GM18951 (cell line): ENCODE measurements at regions not wholly inside any gene's neighbourhood (a gene's known extent, or its start where the extent isn't known, plus 50 kb on each side); places are given as distances from the start of the nearest gene placed in this dataset.

Source experiments
- POLR2A ChIP-seq: IDR thresholded peaks from 4 replicates; pipeline ENCODE4 v1.6.1; 2011; ENCODE audit warnings: mild to moderate bottlenecking; ENCODE audit not compliant: insufficient read length, insufficient read depth; ENCODE audit errors: extremely low read depth
- in situ Hi-C: fragments of 300-500 bp; cut with MboI; formaldehyde crosslinking; loops from one replicate; pipeline ENCODE4 v1.12.0; 2022; ENCODE audit warnings: low sequenced_read_pairs, mixed read lengths, inconsistent platforms; ENCODE audit not compliant: unreplicated experiment

DNA sequence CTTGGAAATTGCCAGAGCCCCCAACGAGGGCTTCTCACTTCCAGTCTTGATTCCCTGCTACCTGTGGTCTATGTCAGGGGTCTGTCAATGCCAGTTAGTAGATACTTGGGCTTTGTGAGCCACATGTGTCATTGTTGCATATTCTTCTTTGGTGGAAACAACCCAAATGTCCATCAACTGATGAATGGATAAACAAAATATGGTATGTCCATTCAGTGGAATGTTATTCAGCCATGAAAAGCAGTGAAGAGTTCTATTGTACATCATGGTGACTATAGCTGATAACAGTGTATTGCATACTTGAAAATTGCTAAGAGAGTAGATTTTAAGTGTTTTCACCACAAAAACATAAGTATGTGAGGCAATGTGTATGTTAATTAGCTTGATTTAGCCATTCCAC, 288.1 kb downstream of the RPLP1 start:
- TF ChIP-seq POLR2A = no peak
- in situ Hi-C loops = loop anchor here (25.0 kb wide), 1 partner anchor 347 kb away; the partner anchor contains the start of gene TLE3

- TF ChIP-seq POLR2A = no peak
- in situ Hi-C loops = loop anchor here (25.0 kb wide), 1 partner anchor 345 kb away; the partner anchor contains the start of gene TLE3
These were observed 289.7 kb downstream of the RPLP1 start for GRCh38 chr15:69742361-69742760.

DNA sequence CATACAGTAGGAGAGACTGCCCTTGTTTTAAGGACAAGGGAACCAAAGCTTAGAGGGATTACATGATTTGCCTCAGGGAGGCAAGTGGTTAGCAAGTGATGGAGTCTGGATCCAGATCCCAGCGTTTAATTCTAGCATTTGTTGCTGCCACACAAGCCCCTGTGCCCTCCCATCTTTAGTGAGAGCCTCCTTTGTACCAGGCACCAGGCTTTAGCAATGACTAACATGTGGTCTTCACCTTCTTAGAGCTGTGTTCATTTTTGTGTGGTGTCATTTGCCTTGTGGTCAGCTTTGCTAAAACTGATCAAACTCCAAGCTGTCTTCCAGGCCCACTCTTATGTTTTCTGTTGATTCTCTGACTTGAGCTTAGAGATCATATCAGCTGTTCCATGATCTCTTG, 290.5 kb downstream of the RPLP1 start:
- in situ Hi-C loops = loop anchor here (25.0 kb wide), 1 partner anchor 344 kb away; the partner anchor contains the start of gene TLE3

DNA sequence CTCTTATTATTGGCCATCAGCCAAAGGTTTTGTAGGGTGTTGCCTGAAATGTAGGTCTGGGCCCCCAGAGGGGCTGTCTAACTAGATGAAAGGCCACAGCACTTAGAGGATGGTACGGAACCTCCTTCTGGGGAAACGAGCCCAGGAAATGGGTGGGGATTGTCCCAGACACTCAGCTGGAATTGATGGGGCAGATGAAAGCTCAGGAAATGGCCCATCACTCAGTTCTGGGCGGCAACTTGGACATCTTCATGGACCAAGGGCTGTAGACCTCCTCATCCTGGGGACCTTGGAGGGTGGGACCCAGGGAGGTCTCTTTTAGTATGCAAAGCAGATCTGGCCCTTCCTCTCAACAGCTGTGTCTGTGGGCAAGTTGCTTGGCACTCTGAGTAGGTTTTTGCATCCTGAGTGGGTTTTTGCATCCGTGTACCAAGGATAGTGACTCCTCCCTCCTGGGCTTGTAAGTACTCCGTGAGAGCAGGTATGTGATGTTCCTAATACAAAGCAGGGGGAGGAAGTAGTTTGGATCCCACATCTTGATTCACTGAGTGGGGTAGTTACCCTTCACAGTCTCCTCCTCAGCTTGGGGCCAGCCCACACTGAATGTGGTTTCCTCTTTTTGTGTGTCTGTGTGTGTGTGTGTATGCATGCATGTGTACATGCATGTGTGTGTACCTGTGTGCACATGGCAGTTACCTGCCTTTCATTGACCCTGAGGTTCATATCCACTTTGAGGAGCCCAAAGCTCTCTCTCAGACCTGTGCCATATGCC, 292.0 kb downstream of the RPLP1 start:
- in situ Hi-C loops = loop anchor here (25.0 kb wide), 1 partner anchor 343 kb away; the partner anchor contains the start of gene TLE3
- TF ChIP-seq POLR2A = no peak

More for the DNA sequence above, 290.5 kb downstream of the RPLP1 start:
- no peak for TF ChIP-seq POLR2A

- in situ Hi-C loops = loop anchor here (25.0 kb wide), 1 partner anchor 340 kb away; the partner anchor contains the start of gene TLE3
- no peak for TF ChIP-seq POLR2A
These were observed 294.6 kb downstream of the RPLP1 start for GRCh38 chr15:69747193-69747592.

- in situ Hi-C loops = loop anchor here (25.0 kb wide), 1 partner anchor 339 kb away; the partner anchor contains the start of gene TLE3
- no peak for TF ChIP-seq POLR2A
These were observed 295.5 kb downstream of the RPLP1 start for GRCh38 chr15:69748131-69748530.

DNA sequence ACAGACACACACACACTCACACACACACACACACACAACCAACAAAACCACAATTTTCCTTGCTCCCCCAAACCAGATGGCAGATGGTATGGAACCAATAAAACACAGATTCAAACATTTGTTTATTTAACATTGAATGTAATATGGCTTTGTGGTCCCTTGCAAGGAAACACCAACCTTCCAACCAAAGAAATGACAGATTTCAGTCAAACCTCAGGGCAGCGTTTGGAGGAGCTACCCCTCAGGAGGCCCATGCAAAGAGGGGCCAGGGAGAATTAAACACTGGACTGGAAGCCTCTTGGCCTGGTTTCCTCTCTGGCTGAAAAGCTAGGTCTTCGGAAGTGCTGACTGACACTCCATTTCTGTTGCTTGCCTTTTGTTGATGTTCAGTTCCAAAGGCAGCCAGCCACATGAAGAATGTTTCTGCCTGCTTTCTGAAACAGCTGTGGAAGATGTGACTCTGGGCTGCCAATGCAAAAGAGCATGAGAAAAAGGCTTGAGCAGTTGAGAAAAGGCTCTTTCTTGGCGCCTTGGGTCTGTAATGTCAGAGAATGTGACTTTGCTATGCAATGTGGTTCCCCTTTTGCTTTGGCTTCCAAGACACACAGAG, 296.1 kb downstream of the RPLP1 start:
- TF ChIP-seq POLR2A = no peak
- in situ Hi-C loops = loop anchor here (25.0 kb wide), 1 partner anchor 339 kb away; the partner anchor contains the start of gene TLE3

GRCh38 chr15:69749274-69749673, 296.7 kb downstream of the RPLP1 start:
- TF ChIP-seq POLR2A = no peak
- in situ Hi-C loops = loop anchor here (25.0 kb wide), 1 partner anchor 338 kb away; the partner anchor contains the start of gene TLE3

DNA sequence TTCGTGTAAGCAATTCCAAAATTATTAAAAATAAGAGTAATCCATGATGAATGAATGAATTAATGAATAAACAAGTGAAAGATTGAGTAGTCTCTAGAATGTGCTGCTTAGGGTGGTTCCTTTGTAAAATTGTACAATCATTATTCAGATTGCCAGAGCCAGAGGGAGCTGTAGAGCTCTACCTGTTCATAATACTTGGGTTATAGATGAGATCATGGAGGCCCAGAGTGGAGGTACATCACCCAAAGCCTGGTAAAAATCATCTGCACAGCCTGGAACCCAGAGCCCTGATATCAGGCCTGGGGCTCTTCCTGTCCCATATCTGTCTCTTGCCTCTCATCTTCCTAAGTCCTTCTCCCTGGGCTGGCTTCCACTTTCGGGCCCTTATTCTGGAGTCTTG, 297.2 kb downstream of the RPLP1 start:
- in situ Hi-C loops = loop anchor here (25.0 kb wide), 1 partner anchor 338 kb away; the partner anchor contains the start of gene TLE3

GRCh38 chr15:69750253-69750652, 297.6 kb downstream of the RPLP1 start:
- in situ Hi-C loops = no loop called here
- no peak for TF ChIP-seq POLR2A

More for the DNA sequence above, 297.2 kb downstream of the RPLP1 start:
- no peak for TF ChIP-seq POLR2A

DNA sequence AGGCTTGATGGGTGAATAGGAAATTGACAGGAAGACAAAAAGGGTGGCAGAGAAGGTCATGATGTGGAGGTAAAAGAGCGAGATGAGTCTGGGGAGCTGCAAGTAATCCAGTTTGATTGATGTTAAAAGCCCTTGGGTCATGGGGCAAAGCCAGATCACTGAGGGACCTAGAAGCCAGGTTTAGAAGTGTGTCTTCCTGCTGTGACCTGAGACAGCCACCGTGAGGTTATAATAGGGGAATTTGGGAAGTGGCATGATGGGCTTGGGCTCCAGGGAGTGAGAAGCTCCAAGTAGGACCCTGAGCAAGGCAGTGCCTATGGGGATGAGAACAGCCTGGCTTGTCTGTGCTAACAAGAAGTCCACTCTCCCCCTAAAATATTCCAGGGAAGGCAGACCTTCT, 298.5 kb downstream of the RPLP1 start:
- in situ Hi-C loops = no loop called here
- no peak for TF ChIP-seq POLR2A

DNA sequence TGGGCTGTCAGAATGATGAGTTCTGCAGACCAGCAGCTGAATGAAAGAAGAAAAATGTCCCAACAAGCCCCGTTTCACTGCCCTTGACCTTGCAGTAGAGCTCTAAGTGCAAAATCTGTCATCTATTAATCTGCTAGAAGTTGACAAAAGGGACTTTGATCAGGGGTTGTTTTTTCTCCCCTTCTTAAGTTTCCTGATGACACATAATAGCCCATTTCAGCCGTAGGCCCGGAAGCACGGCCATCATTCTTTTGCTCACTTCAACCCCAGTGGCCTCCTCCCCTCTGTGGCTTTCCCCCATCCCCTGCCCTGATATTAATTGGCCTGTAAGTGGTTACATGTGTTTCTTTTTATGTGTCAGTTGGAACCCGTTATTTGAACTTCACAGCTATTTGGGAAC, 298.9 kb downstream of the RPLP1 start:
- in situ Hi-C loops = no loop called here
- no peak for TF ChIP-seq POLR2A

DNA sequence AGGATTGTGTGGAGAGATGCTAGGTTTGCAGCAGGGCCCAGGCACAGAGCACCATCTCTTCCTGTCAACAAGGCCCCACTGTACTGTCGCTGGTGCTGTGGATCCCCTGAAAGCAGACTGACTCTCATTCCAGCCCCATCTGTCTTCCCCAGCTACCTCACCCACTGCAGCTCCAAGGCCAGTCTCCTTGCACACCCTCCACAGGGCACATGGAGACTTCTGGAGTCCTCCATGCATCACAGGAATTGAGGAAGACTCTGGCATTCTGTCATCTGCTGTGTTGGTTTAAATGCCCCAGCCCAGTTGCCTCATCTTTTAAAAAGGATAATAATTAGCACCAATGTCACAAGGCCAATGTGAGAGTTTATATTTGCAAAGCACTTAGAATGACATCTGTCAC, 301.2 kb downstream of the RPLP1 start:
- no peak for TF ChIP-seq POLR2A
- in situ Hi-C loops = no loop called here

DNA sequence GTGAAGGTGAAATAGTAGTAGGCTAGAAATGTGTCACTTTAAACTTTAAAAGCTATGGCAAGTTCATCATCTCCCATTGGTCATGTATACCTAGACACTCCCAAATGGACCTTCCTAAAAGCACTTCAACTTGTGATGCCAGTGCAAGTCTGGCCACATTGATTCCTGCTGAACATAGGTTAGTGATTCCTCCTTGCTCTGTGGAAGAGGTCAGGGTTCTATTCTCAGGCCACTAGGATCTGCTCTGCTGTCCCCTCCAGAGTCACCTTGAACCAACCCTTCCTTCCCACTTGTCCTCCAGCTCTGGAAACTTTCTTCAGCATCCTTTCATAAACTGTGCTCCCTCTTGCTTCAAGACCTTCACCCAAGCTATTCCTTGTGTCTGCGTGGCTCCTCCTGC, 301.7 kb downstream of the RPLP1 start:
- in situ Hi-C loops = no loop called here
- TF ChIP-seq POLR2A = no peak
